Breast epithelium (tissue), 4 donors: ENCODE measurements at regions not wholly inside any gene's neighbourhood (a gene's known extent, or its start where the extent isn't known, plus 50 kb on each side); places are given as distances from the start of the nearest gene placed in this dataset.
"Not testable (repeated sequence)": the region's sequence is repeated elsewhere in the genome, so short reads cannot be mapped to it uniquely, and the experiment has no call there.

Experiments used
- DNase-seq, 2 donors: peaks; one replicate each; pipeline ENCODE4 v3.0.0-alpha.2; 2019; ENCODE audit warnings: low spot score in 2 of 2
- H3K27ac ChIP-seq, 2 donors: fragments of 200-600 bp; sonication (generic) in 1 of 2; one replicate each; pipeline ENCODE4 v1.5.1; 2016 to 2019; ENCODE audit warnings: mild to moderate bottlenecking in 1 of 2
- H3K27me3 ChIP-seq, 2 donors: fragments of 200-600 bp; sonication (generic) in 1 of 2; one replicate each; pipeline versions ENCODE4 v1.5.1 to v1.6.0; 2017 to 2019; ENCODE audit warnings: control low read depth in 1 of 2, mild to moderate bottlenecking in 1 of 2
- H3K36me3 ChIP-seq: fragments of 200-600 bp; one replicate; pipeline ENCODE4 v1.5.1; 2019
- H3K4me1 ChIP-seq, 2 donors: fragments of 200-600 bp; sonication (generic); one replicate each; pipeline ENCODE4 v1.5.1; 2016 to 2019; ENCODE audit warnings: control low read depth in 1 of 2
- H3K4me3 ChIP-seq, 3 donors: fragments of 200-600 bp; sonication (generic); 1 replicate in 2 of 3; 2 replicates in 1 of 3; pipeline ENCODE4 v1.5.1; 2016 to 2019; ENCODE audit warnings: mild to moderate bottlenecking in 3 of 3, moderate library complexity in 2 of 3
- H3K9me3 ChIP-seq, 2 donors: fragments of 200-600 bp; sonication (generic) in 1 of 2; one replicate each; pipeline ENCODE4 v1.5.1; 2016 to 2019; ENCODE audit warnings: control low read depth in 1 of 2
- POLR2A ChIP-seq: fragments of 450-650 bp; IDR thresholded peaks from one replicate; pipeline ENCODE4 v1.6.1; 2016; ENCODE audit warnings: antibody characterized with exemption, mild to moderate bottlenecking, moderate library complexity
- POLR2AphosphoS5 ChIP-seq, 3 donors: sonication (generic); formaldehyde crosslinking; IDR thresholded peaks; one replicate each; pipeline ENCODE4 v1.6.1; 2017; ENCODE audit warnings: antibody characterized with exemption in 3 of 3
- intact Hi-C: fragments of 100-400 bp; cut with DNase I; formaldehyde crosslinking; loops from one replicate; pipeline ENCODE4 v1.15.1; 2023; ENCODE audit warnings: low total_unique reads
- TF ChIP-seq, protein P1 (sequence below), 3 donors: fragments of 450-650 bp; IDR thresholded peaks; one replicate each; pipeline ENCODE4 v1.5.1; 2016 to 2017; ENCODE audit warnings: antibody characterized with exemption in 3 of 3, mild to moderate bottlenecking in 3 of 3, moderate library complexity in 3 of 3

GRCh38 chr14:44847526-44848309 lies 114.0 kb downstream of the KLHL28 start:
- no peaks in the 10 kb centered on the region for H3K27me3 ChIP-seq
- no peak for DNase-seq
- H3K4me3 ChIP-seq = no peak overlapping the region
- no peaks in the 10 kb centered on the region for H3K4me1 ChIP-seq
- intact Hi-C loops = no loop called here
- no peak overlapping the region for H3K27ac ChIP-seq
- no peaks in the 10 kb centered on the region for H3K36me3 ChIP-seq
- TF ChIP-seq, protein P1, sequence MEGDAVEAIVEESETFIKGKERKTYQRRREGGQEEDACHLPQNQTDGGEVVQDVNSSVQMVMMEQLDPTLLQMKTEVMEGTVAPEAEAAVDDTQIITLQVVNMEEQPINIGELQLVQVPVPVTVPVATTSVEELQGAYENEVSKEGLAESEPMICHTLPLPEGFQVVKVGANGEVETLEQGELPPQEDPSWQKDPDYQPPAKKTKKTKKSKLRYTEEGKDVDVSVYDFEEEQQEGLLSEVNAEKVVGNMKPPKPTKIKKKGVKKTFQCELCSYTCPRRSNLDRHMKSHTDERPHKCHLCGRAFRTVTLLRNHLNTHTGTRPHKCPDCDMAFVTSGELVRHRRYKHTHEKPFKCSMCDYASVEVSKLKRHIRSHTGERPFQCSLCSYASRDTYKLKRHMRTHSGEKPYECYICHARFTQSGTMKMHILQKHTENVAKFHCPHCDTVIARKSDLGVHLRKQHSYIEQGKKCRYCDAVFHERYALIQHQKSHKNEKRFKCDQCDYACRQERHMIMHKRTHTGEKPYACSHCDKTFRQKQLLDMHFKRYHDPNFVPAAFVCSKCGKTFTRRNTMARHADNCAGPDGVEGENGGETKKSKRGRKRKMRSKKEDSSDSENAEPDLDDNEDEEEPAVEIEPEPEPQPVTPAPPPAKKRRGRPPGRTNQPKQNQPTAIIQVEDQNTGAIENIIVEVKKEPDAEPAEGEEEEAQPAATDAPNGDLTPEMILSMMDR (IDR thresholded peaks at IDR 0.05) = no peak
- TF ChIP-seq POLR2AphosphoS5 (IDR thresholded peaks at IDR 0.05) (no peak), POLR2A (no peak)
- H3K9me3 ChIP-seq = no peaks in the 10 kb centered on the region

- intact Hi-C loops = no loop called here
- Histone ChIP-seq H3K27me3 (no peaks in the 10 kb centered on the region), H3K36me3 (no peaks in the 10 kb centered on the region), H3K4me1 (no peaks in the 10 kb centered on the region), H3K9me3 (no peaks in the 10 kb centered on the region), H3K4me3 (no peak overlapping the region), H3K27ac (no peak overlapping the region)
- TF ChIP-seq POLR2AphosphoS5 (IDR thresholded peaks at IDR 0.05) = no peak
- TF ChIP-seq, protein P1 (IDR thresholded peaks at IDR 0.05) = peak in 2 of 3 donors; percentile 52 to 61
- DNase-seq = no peak
Measured at GRCh38 chr14:44846232-44846824, 115.4 kb downstream of the KLHL28 start.

DNA sequence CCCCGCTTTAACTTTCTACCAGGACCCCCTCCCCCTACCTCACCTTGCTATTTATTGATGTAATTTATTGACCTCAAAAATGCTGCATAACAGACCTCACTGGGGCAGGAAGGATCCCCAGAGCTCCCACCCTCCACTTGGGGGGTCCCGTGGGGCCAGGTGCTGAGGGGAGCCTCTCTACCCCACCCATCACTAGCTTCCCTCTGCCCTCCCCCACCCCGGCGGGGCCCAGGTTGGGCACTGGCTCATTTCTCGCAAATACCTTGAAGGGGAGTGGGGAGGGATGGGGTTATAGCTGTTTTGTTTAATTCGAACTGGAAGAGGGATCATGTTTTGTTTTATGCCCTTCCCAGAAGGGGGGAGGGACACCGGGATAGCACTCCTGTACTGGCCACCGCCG lies 125.8 kb downstream of the KLHL28 start:
- H3K9me3 ChIP-seq, H3K27me3 ChIP-seq, intact Hi-C loops, H3K4me3 ChIP-seq, H3K27ac ChIP-seq, H3K4me1 ChIP-seq, H3K36me3 ChIP-seq, DNase-seq: not testable (repeated sequence)

DNA sequence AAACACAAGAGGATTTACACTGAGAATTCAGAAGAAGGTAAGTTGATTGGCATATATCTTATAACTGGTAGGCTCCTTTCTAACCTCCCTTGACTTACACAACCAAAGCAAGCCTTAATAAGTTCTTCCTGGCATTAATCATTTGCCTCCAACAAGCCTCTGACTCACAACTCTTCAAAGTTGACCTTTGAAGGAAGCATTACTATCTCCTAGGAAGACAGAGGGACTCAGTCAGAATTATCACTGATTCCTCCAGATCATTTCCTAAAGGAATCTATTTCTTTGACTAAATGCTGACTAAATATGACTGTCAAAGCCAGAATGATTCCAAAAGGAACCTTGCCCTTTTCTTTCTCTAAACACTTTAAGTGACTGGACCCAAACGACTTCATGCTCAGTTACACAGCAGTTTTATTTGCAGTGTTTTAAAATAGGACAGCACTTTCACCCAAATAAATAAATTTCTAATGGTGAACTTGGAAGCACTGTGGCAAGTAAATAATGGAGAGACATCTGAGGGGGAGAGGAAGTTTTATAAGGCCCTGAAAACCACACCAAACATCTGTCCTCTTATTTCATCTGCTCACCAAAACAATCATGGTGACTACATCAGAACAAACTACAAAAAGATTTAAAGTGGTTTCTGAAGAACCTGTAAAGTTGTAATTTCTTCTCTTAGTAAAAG lies 128.2 kb downstream of the KLHL28 start:
- Histone ChIP-seq H3K27ac (no peak overlapping the region), H3K4me3 (no peak overlapping the region), H3K27me3 (no peaks in the 10 kb centered on the region), H3K36me3 (no peaks in the 10 kb centered on the region), H3K4me1 (no peaks in the 10 kb centered on the region), H3K9me3 (no peaks in the 10 kb centered on the region)
- no peak for DNase-seq
- intact Hi-C loops = no loop called here
- TF ChIP-seq, protein P1 (IDR thresholded peaks at IDR 0.05) = no peak

DNA sequence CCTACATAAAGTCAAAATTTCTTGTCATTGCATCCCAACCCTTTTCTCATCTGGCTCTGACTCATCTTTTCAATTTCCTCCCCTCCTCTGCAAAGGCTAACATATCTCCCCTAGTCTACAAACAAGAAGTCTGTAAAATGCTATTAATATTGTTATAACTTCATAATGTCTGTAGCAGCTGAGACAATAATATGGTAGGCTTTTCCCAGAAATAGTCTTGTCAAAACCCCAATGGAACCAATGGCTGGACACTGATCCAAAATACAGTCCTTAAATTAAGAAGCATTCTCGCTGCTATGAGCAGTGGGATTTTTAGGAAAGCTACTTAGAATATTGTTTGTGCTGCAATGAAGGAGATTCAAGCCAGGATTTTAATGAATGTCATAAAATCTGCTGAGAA lies 131.4 kb downstream of the KLHL28 start:
- DNase-seq = no peak
- H3K4me3 ChIP-seq = no peak overlapping the region
- H3K27ac ChIP-seq = no peak overlapping the region
- TF ChIP-seq POLR2AphosphoS5 (IDR thresholded peaks at IDR 0.05) = no peak
- TF ChIP-seq, protein P1 (IDR thresholded peaks at IDR 0.05) = no peak
- TF ChIP-seq POLR2A = no peak
- intact Hi-C loops = no loop called here
- no peaks in the 10 kb centered on the region for H3K9me3 ChIP-seq
- no peaks in the 10 kb centered on the region for H3K36me3 ChIP-seq
- no peaks in the 10 kb centered on the region for H3K4me1 ChIP-seq
- H3K27me3 ChIP-seq = no peaks in the 10 kb centered on the region
